ENCODE measurements at regions not wholly inside any gene's neighbourhood (a gene's known extent, or its start where the extent isn't known, plus 50 kb on each side); places are given as distances from the start of the nearest gene placed in this dataset.
A peak's percentile ranks its signal among the peaks of the same experiment; 100 is the strongest.

DNA sequence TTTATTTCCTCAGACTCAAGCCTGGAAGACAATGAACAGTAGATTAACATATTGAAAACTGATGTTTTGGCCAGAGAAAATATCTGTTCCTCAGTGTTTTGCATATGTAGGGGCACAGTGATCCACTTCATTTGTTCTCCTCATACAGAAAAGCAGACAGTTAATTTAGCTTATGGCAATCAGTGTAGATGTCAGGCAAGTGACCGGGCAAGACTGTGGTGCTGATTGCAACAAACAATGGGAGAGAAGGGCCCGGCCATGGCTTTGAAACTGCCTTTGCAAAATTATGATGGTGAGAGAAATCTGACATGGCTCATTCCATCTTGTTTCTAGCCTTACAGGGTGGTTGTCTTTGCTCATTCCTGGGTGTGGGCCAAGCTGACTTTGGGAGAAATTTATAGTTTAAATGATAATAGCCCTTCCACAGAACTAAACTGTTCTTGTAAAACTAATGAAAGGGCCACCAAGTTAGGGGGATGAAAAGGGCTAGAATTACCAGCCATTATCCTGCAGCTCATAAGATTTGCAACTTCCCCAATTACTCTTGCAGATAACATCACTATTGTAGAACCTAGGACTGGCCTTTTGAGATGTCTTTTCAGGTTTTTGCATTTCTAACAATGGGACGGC, 220.3 kb downstream of the KTN1 start:
- no peaks in the 10 kb centered on the region for H3K27me3 Mint-ChIP-seq
- intact Hi-C loops (cut with micrococcal nuclease), result loop anchor here in 1 of 2 donors (10.0 kb wide), 1 partner anchor 895 kb away; the partner anchor contains the start of gene GCH1
- no peak overlapping the region for H3K4me3 Mint-ChIP-seq
- H3K27ac Mint-ChIP-seq, result no peak overlapping the region
- no peak overlapping the region for H3K4me3 ChIP-seq (ENCODE audit: low read length)
- no peak for ATAC-seq
- H3K27me3 ChIP-seq (ENCODE audit: control insufficient read depth in 2 of 2, insufficient read depth in 2 of 2, low read length in 2 of 2), result no peaks in the 10 kb centered on the region
- ChIA-PET CTCF (no interaction called here), POLR2A (no interaction called here)
- no peaks in the 10 kb centered on the region for H3K9me3 ChIP-seq (ENCODE audit: control insufficient read depth in 2 of 3, low read length in 3 of 3)
- no peak for DNase-seq
- H3K36me3 Mint-ChIP-seq, result peaks cover 0 to 37% (median 0%) of the 10 kb centered on the region in 5 donors
- H3K27ac ChIP-seq (ENCODE audit: low read depth, low read length), result no peak overlapping the region
- no peaks in the 10 kb centered on the region for H3K36me3 ChIP-seq (ENCODE audit: control insufficient read depth in 2 of 3, insufficient read depth in 3 of 3, low read length in 3 of 3)
- H3K4me1 ChIP-seq (ENCODE audit: control insufficient read depth in 2 of 2, insufficient read depth in 2 of 2, low read length in 2 of 2), result no peaks in the 10 kb centered on the region
- H3K9me3 Mint-ChIP-seq, result peaks cover 0 to 28% (median 0%) of the 10 kb centered on the region in 11 donors
- peaks cover 8 to 57% (median 11%) of the 10 kb centered on the region in 7 donors for H3K4me1 Mint-ChIP-seq

DNA sequence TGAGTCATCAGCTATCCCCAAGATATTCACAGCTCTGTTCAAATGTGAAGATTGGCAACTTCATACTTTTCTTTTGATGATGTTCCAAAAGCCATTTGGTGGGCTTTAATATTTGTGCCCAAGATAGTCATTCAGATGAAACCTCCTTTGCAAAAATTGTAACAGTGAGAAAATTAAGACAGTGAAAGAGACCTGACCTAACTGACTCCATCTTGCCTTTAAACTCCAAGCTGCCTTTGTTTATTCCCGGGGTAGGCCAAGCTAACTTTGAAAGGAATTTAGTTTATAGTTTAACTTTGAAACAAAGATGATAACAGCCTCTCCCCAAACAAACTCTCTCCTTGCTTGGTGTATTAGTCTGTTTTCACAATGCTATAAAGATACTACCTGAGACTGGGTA, 221.1 kb downstream of the KTN1 start:
- Mint-ChIP-seq H3K4me3 (no peak overlapping the region), H3K27ac (peak overlapping the region in 2 of 9 donors; percentile 1 to 65), H3K27me3 (no peaks in the 10 kb centered on the region), H3K9me3 (peaks cover 0 to 29% (median 0%) of the 10 kb centered on the region in 11 donors), H3K36me3 (peaks cover 0 to 41% (median 0%) of the 10 kb centered on the region in 5 donors), H3K4me1 (peaks cover 11 to 65% (median 16%) of the 10 kb centered on the region in 7 donors)
- H3K9me3 ChIP-seq (ENCODE audit: control insufficient read depth in 2 of 3, low read length in 3 of 3), result no peaks in the 10 kb centered on the region
- no peaks in the 10 kb centered on the region for H3K36me3 ChIP-seq (ENCODE audit: control insufficient read depth in 2 of 3, insufficient read depth in 3 of 3, low read length in 3 of 3)
- H3K27ac ChIP-seq (ENCODE audit: low read depth, low read length), result no peak overlapping the region
- no peak overlapping the region for H3K4me3 ChIP-seq (ENCODE audit: low read length)
- ATAC-seq (no peak), DNase-seq (no peak)
- POLR2A ChIA-PET, result no interaction called here
- H3K4me1 ChIP-seq (ENCODE audit: control insufficient read depth in 2 of 2, insufficient read depth in 2 of 2, low read length in 2 of 2), result no peaks in the 10 kb centered on the region
- CTCF ChIA-PET, result no interaction called here
- intact Hi-C loops (cut with micrococcal nuclease), result loop anchor here in 1 of 2 donors (10.0 kb wide), 1 partner anchor 896 kb away; the partner anchor contains the start of gene GCH1
- no peaks in the 10 kb centered on the region for H3K27me3 ChIP-seq (ENCODE audit: control insufficient read depth in 2 of 2, insufficient read depth in 2 of 2, low read length in 2 of 2)

DNA sequence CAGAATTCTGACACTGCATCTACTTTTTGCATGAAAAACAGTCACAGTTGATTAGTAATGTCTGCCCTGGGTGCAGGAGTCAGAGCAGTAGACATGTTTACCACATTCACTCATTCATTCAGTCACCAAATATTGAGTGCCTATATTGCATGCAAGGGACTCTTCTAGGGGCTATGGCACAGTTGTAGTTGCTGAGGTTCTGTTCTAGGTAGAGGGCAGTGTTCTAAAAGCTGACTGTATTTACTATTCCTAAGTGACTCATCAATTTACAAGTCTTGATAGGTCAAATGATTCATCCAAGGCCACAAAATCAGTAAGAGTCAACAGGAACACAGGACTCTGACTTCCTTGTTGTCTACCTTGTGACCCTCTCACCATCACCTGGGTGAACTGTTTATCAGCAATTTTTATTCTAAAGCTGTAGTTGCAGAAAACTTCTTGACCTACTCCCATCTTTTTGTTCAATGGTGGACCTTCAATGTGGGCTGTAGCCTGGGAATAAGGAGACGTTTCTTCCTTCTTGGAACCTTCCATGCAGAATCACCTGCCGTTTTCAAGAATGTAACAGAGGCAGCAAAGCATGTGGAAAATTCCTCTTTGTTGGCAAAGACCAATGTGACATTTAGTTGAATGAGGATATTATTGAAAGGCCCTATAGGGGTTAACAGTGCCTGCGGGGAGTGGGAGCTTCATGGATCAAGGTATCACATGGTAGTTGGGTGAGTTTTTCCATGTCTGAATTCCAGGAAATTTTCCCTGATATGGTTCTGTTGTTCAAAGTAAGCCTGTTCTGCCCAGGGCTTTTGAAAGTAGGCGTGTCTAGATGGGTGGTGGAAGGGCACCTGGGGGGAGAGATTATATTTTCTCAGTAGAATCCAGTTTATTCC, 223.2 kb downstream of the KTN1 start:
- Mint-ChIP-seq H3K27ac (peak overlapping the region in 5 of 9 donors; percentile 24 to 90 (median 44)), H3K4me1 (peaks cover 28 to 83% (median 36%) of the 10 kb centered on the region in 7 donors), H3K27me3 (no peaks in the 10 kb centered on the region), H3K4me3 (peak overlapping the region in 1 of 10 donors; percentile 34), H3K36me3 (peaks cover 0 to 51% (median 0%) of the 10 kb centered on the region in 5 donors), H3K9me3 (peaks cover 0 to 36% (median 0%) of the 10 kb centered on the region in 11 donors)
- Histone ChIP-seq H3K27ac (ENCODE audit: low read depth, low read length) (no peak overlapping the region), H3K9me3 (ENCODE audit: control insufficient read depth in 2 of 3, low read length in 3 of 3) (no peaks in the 10 kb centered on the region), H3K4me1 (ENCODE audit: control insufficient read depth in 2 of 2, insufficient read depth in 2 of 2, low read length in 2 of 2) (peaks cover 16 to 17% of the 10 kb centered on the region in 2 donors), H3K4me3 (ENCODE audit: low read length) (no peak overlapping the region), H3K27me3 (ENCODE audit: control insufficient read depth in 2 of 2, insufficient read depth in 2 of 2, low read length in 2 of 2) (no peaks in the 10 kb centered on the region), H3K36me3 (ENCODE audit: control insufficient read depth in 2 of 3, insufficient read depth in 3 of 3, low read length in 3 of 3) (no peaks in the 10 kb centered on the region)
- POLR2A ChIA-PET, result no interaction called here
- DNase-seq (no peak), ATAC-seq (no peak)
- CTCF ChIA-PET, result no interaction called here
- intact Hi-C loops (cut with micrococcal nuclease), result loop anchor here in 1 of 2 donors (10.0 kb wide), 1 partner anchor 898 kb away; the partner anchor contains the start of gene GCH1

DNA sequence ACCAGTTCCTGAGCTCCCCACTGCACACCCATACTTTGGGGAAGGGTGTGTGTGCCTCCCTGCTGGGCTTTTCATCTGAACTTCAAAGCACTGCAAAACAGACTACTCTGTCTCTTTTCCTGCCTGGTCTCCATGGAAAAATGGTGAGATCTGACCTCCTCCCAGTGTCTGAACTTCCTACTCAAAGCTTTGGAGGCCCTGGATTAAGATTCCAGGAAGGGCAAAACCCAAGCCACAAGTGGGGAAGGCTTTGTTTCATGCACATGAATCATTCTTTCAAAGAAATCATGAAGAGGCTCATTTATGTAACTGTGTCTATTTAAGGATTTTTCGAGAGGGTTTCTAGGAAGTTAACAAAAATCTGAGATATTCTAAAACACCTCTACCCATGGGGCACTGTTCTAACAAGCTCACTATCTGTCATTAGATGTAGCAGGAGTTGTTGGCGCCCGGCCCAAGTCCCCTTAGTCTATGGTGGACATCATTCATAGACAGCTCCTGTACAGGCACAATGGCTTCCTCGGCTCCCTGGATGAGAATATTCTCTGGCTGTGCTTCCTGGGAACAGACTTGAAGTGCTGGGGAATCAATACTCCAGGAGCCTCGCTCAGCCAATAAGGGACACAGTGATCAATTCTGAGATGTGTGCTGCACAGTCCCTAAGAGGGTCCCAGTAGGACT, 224.0 kb downstream of the KTN1 start:
- H3K4me1 ChIP-seq (ENCODE audit: control insufficient read depth in 2 of 2, insufficient read depth in 2 of 2, low read length in 2 of 2), result peaks cover 16 to 17% of the 10 kb centered on the region in 2 donors
- ATAC-seq (no peak), DNase-seq (no peak)
- H3K4me3 ChIP-seq (ENCODE audit: low read length), result no peak overlapping the region
- Mint-ChIP-seq H3K4me3 (peak overlapping the region in 1 of 10 donors; percentile 65), H3K27ac (peak overlapping the region; percentile 22 to 91 (median 76)), H3K36me3 (peaks cover 0 to 51% (median 0%) of the 10 kb centered on the region in 5 donors), H3K4me1 (peaks cover 28 to 81% (median 36%) of the 10 kb centered on the region in 7 donors), H3K27me3 (no peaks in the 10 kb centered on the region), H3K9me3 (peaks cover 0 to 33% (median 0%) of the 10 kb centered on the region in 11 donors)
- no peaks in the 10 kb centered on the region for H3K9me3 ChIP-seq (ENCODE audit: control insufficient read depth in 2 of 3, low read length in 3 of 3)
- no peaks in the 10 kb centered on the region for H3K36me3 ChIP-seq (ENCODE audit: control insufficient read depth in 2 of 3, insufficient read depth in 3 of 3, low read length in 3 of 3)
- POLR2A ChIA-PET, result no interaction called here
- H3K27ac ChIP-seq (ENCODE audit: low read depth, low read length), result no peak overlapping the region
- intact Hi-C loops (cut with micrococcal nuclease), result loop anchor here in 1 of 2 donors (10.0 kb wide), 1 partner anchor 899 kb away; the partner anchor contains the start of gene GCH1
- CTCF ChIA-PET, result no interaction called here
- H3K27me3 ChIP-seq (ENCODE audit: control insufficient read depth in 2 of 2, insufficient read depth in 2 of 2, low read length in 2 of 2), result no peaks in the 10 kb centered on the region

DNA sequence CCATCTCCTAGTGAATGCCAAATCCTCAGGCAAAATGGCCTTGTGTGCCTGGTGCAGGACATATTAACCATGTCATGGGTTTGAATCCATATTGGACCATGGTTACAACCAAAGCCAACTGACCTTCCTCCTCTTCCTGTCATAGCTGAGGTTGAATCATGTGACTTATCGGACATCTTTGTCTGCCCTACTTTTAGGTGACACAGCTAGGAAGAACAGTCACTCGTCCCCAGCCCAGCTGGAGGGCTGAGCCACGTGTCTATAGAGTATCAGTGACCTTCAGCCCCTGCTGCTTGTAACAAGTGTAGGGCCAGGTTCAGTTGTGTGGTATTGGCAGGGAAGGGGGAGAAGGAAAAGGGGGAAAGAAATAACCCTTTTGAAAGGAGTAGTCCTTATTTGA, 225.2 kb downstream of the KTN1 start:
- Histone ChIP-seq H3K4me1 (ENCODE audit: control insufficient read depth in 2 of 2, insufficient read depth in 2 of 2, low read length in 2 of 2) (peaks cover 16 to 17% of the 10 kb centered on the region in 2 donors), H3K27me3 (ENCODE audit: control insufficient read depth in 2 of 2, insufficient read depth in 2 of 2, low read length in 2 of 2) (no peaks in the 10 kb centered on the region), H3K36me3 (ENCODE audit: control insufficient read depth in 2 of 3, insufficient read depth in 3 of 3, low read length in 3 of 3) (no peaks in the 10 kb centered on the region), H3K4me3 (ENCODE audit: low read length) (no peak overlapping the region), H3K9me3 (ENCODE audit: control insufficient read depth in 2 of 3, low read length in 3 of 3) (no peaks in the 10 kb centered on the region), H3K27ac (ENCODE audit: low read depth, low read length) (no peak overlapping the region)
- intact Hi-C loops (cut with micrococcal nuclease), result loop anchor here (5.0 to 10.0 kb wide), 5 partner anchors 197 to 900 kb away; partner anchors contain the start of genes FBXO34 (in 1 of the 2), GCH1 (in 1 of the 2) and PELI2 (in 1 of the 2)
- peak overlapping the region in 7 of 9 donors; percentile 69 to 91 (median 84) for H3K27ac Mint-ChIP-seq
- ATAC-seq (no peak), DNase-seq (no peak)
- POLR2A ChIA-PET, result interaction anchor here (0.5 kb wide), 1 partner anchor 740 kb away, joined by 3 read pairs; no protein-coding TSS in a partner anchor
- H3K9me3 Mint-ChIP-seq, result peaks cover 0 to 36% (median 0%) of the 10 kb centered on the region in 11 donors
- H3K4me1 Mint-ChIP-seq, result peaks cover 28 to 74% (median 36%) of the 10 kb centered on the region in 7 donors
- no peaks in the 10 kb centered on the region for H3K27me3 Mint-ChIP-seq
- no peak overlapping the region for H3K4me3 Mint-ChIP-seq
- CTCF ChIA-PET, result interaction anchor here (0.5 kb wide), 1 partner anchor 161 kb away, joined by 3 read pairs; no protein-coding TSS in a partner anchor
- H3K36me3 Mint-ChIP-seq, result peaks cover 0 to 57% (median 0%) of the 10 kb centered on the region in 5 donors
